Keratinocyte (primary cell): ENCODE measurements at regions not wholly inside any gene's neighbourhood (a gene's known extent, or its start where the extent isn't known, plus 50 kb on each side); places are given as distances from the start of the nearest gene placed in this dataset.

Source experiments
- CTCF ChIP-seq, 3 experiments: IDR thresholded peaks in 1 of 3; conservative IDR thresholded peaks in 1 of 3; optimal IDR thresholded peaks in 1 of 3; 2 replicates in 2 of 3; 3 replicates in 1 of 3; pipeline versions ENCODE3 to v1.5.1; 2011; ENCODE audit warnings: low read length in 3 of 3, mild to moderate bottlenecking in 3 of 3, moderate library complexity in 2 of 3, control low read depth in 1 of 3, inconsistent platforms in 1 of 3; ENCODE audit not compliant: insufficient read depth in 2 of 3; ENCODE audit errors: extremely low read depth in 1 of 3
- EZH2 ChIP-seq: IDR thresholded peaks from one replicate; pipeline ENCODE4 v1.6.1; 2012; ENCODE audit warnings: inconsistent platforms, mild to moderate bottlenecking, low read length, moderate library complexity

DNA sequence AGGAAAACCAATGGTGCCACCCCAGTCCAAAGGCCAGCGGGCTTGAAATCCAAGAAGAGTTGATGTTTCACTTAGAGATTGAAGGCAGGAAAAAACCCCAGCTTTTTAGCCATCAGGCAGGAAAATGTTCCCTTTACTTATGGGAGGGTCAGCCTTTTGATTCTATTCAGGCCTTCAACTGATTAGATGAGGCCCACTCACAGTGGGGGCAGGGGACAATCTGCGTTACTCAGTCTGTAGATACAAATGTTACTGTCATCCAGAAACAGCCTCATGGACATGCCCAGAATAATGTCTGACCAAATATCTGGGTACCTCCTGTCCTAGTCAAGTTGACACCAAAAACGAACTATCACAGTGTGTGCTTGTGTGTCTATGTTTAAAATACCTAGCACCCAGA is 121.2 kb upstream of the KCNQ5 start:
- TF ChIP-seq CTCF (optimal IDR thresholded peaks at IDR 0.05 in 1 of 3, IDR thresholded peaks at IDR 0.05 in 1 of 3, conservative IDR thresholded peaks at IDR 0.05 in 1 of 3; ENCODE audit: extremely low read depth in 1 of 3, insufficient read depth in 2 of 3, low read length in 3 of 3) (no peak), EZH2 (no peak)
